WTC11 (cell line): ENCODE measurements at regions not wholly inside any gene's neighbourhood (a gene's known extent, or its start where the extent isn't known, plus 50 kb on each side); places are given as distances from the start of the nearest gene placed in this dataset.

Experiments
- CBFB ChIP-seq: sonication (generic); formaldehyde crosslinking; IDR thresholded peaks from 2 replicates; pipeline ENCODE4 v1.8.1; 2022; ENCODE audit warnings: mild to moderate bottlenecking, low read depth, missing genetic modification reagents
- CREB1 ChIP-seq: sonication (generic); formaldehyde crosslinking; IDR thresholded peaks from 2 replicates; pipeline ENCODE4 v1.8.0; 2023; ENCODE audit warnings: mild to moderate bottlenecking, missing genetic modification reagents
- ELF4 ChIP-seq: sonication (generic); formaldehyde crosslinking; IDR thresholded peaks from 2 replicates; pipeline ENCODE4 v1.8.1; 2022; ENCODE audit warnings: low read depth, mild to moderate bottlenecking, moderate library complexity, missing genetic modification reagents
- FOXJ3 ChIP-seq: sonication (generic); formaldehyde crosslinking; IDR thresholded peaks from 2 replicates; pipeline ENCODE4 v1.9.0; 2021; ENCODE audit warnings: missing genetic modification reagents, mild to moderate bottlenecking, borderline replicate concordance
- FOXK1 ChIP-seq: sonication (generic); formaldehyde crosslinking; IDR thresholded peaks from 2 replicates; pipeline ENCODE4 v1.8.0; 2022; ENCODE audit warnings: mild to moderate bottlenecking, moderate library complexity, missing genetic modification reagents
- HMGA2 ChIP-seq: fragments of 250-450 bp; sonication (Bioruptor Pico); IDR thresholded peaks from 2 replicates; pipeline ENCODE4 v1.4.0; 2021; ENCODE audit warnings: mild to moderate bottlenecking, moderate library complexity
- JUN ChIP-seq: sonication (generic); formaldehyde crosslinking; IDR thresholded peaks from 2 replicates; pipeline ENCODE4 v1.8.0; 2023; ENCODE audit warnings: mild to moderate bottlenecking, missing genetic modification reagents
- KAT7 ChIP-seq: sonication (generic); formaldehyde crosslinking; IDR thresholded peaks from 2 replicates; pipeline ENCODE4 v1.8.1; 2023; ENCODE audit warnings: missing genetic modification reagents, mild to moderate bottlenecking, borderline replicate concordance
- NFATC4 ChIP-seq: fragments of 250-450 bp; sonication (Bioruptor Pico); IDR thresholded peaks from 2 replicates; pipeline ENCODE4 v1.9.0; 2021; ENCODE audit warnings: mild to moderate bottlenecking
- NFE2L1 ChIP-seq: sonication (generic); formaldehyde crosslinking; IDR thresholded peaks from 2 replicates; pipeline ENCODE4 v1.8.1; 2023; ENCODE audit warnings: missing genetic modification reagents
- OVOL2 ChIP-seq: fragments of 250-450 bp; sonication (Bioruptor Pico); IDR thresholded peaks from 2 replicates; pipeline ENCODE4 v1.9.0; 2021; ENCODE audit warnings: mild to moderate bottlenecking, borderline replicate concordance
- PRRX2 ChIP-seq: fragments of 250-450 bp; sonication (Bioruptor Pico); IDR thresholded peaks from 2 replicates; pipeline ENCODE4 v1.8.0; 2021; ENCODE audit warnings: mild to moderate bottlenecking
- RELA ChIP-seq: sonication (generic); formaldehyde crosslinking; IDR thresholded peaks from 2 replicates; pipeline ENCODE4 v1.8.1; 2022; ENCODE audit warnings: missing genetic modification reagents, mild to moderate bottlenecking, borderline replicate concordance
- RORB ChIP-seq: fragments of 250-450 bp; sonication (Bioruptor Pico); IDR thresholded peaks from 2 replicates; pipeline ENCODE4 v1.9.0; 2021; ENCODE audit warnings: mild to moderate bottlenecking
- SMAD3 ChIP-seq: sonication (generic); formaldehyde crosslinking; IDR thresholded peaks from 2 replicates; pipeline ENCODE4 v1.8.0; 2022; ENCODE audit warnings: missing genetic modification reagents, mild to moderate bottlenecking, borderline replicate concordance
- SOX15 ChIP-seq: fragments of 250-450 bp; sonication (Bioruptor Pico); IDR thresholded peaks from 2 replicates; pipeline ENCODE4 v1.9.0; 2021; ENCODE audit warnings: mild to moderate bottlenecking
- TCF7 ChIP-seq: sonication (generic); formaldehyde crosslinking; IDR thresholded peaks from 2 replicates; pipeline ENCODE4 v1.8.0; 2022; ENCODE audit warnings: mild to moderate bottlenecking, low read depth, missing genetic modification reagents, moderate library complexity
- TEAD4 ChIP-seq: sonication (generic); formaldehyde crosslinking; IDR thresholded peaks from 2 replicates; pipeline ENCODE4 v1.8.0; 2022; ENCODE audit warnings: mild to moderate bottlenecking, missing genetic modification reagents
- ZNF138 ChIP-seq: sonication (generic); formaldehyde crosslinking; conservative IDR thresholded peaks from 2 replicates; pipeline ENCODE4 v1.8.1; 2022; ENCODE audit warnings: mild to moderate bottlenecking, moderate library complexity, missing genetic modification reagents
- ZNF317 ChIP-seq: sonication (generic); formaldehyde crosslinking; IDR thresholded peaks from 2 replicates; pipeline ENCODE4 v1.8.1; 2023; ENCODE audit warnings: low read depth, mild to moderate bottlenecking, moderate library complexity, missing genetic modification reagents, borderline replicate concordance
- TF ChIP-seq, protein P1 (sequence below): sonication (generic); formaldehyde crosslinking; IDR thresholded peaks from 2 replicates; pipeline ENCODE4 v1.8.1; 2022; ENCODE audit warnings: missing genetic modification reagents, borderline replicate concordance
- TF ChIP-seq, protein P2 (sequence below): sonication (generic); formaldehyde crosslinking; IDR thresholded peaks from 2 replicates; pipeline ENCODE4 v1.8.1; 2023; ENCODE audit warnings: mild to moderate bottlenecking, missing genetic modification reagents
- TF ChIP-seq, protein P3 (sequence below): sonication (generic); formaldehyde crosslinking; IDR thresholded peaks from 2 replicates; pipeline ENCODE4 v1.8.0; 2022; ENCODE audit warnings: mild to moderate bottlenecking, missing genetic modification reagents
- TF ChIP-seq, protein P4 (sequence below): sonication (generic); formaldehyde crosslinking; IDR thresholded peaks from 2 replicates; pipeline ENCODE4 v1.8.0; 2023; ENCODE audit warnings: missing genetic modification reagents, mild to moderate bottlenecking, borderline replicate concordance
- TF ChIP-seq, protein P5 (sequence below): sonication (generic); formaldehyde crosslinking; IDR thresholded peaks from 2 replicates; pipeline ENCODE4 v1.8.1; 2022; ENCODE audit warnings: low read depth, mild to moderate bottlenecking, moderate library complexity, missing genetic modification reagents, borderline replicate concordance
- TF ChIP-seq, protein P6 (sequence below): fragments of 250-450 bp; sonication (Bioruptor Pico); IDR thresholded peaks from 2 replicates; pipeline ENCODE4 v1.9.0; 2021; ENCODE audit warnings: mild to moderate bottlenecking
- TF ChIP-seq, protein P7 (sequence below): sonication (generic); formaldehyde crosslinking; IDR thresholded peaks from 2 replicates; pipeline ENCODE4 v1.8.1; 2022; ENCODE audit warnings: low read depth, missing genetic modification reagents, borderline replicate concordance
- TF ChIP-seq, protein P8 (sequence below): sonication (generic); formaldehyde crosslinking; IDR thresholded peaks from 2 replicates; pipeline ENCODE4 v1.8.1; 2023; ENCODE audit warnings: mild to moderate bottlenecking, missing genetic modification reagents, moderate library complexity

DNA sequence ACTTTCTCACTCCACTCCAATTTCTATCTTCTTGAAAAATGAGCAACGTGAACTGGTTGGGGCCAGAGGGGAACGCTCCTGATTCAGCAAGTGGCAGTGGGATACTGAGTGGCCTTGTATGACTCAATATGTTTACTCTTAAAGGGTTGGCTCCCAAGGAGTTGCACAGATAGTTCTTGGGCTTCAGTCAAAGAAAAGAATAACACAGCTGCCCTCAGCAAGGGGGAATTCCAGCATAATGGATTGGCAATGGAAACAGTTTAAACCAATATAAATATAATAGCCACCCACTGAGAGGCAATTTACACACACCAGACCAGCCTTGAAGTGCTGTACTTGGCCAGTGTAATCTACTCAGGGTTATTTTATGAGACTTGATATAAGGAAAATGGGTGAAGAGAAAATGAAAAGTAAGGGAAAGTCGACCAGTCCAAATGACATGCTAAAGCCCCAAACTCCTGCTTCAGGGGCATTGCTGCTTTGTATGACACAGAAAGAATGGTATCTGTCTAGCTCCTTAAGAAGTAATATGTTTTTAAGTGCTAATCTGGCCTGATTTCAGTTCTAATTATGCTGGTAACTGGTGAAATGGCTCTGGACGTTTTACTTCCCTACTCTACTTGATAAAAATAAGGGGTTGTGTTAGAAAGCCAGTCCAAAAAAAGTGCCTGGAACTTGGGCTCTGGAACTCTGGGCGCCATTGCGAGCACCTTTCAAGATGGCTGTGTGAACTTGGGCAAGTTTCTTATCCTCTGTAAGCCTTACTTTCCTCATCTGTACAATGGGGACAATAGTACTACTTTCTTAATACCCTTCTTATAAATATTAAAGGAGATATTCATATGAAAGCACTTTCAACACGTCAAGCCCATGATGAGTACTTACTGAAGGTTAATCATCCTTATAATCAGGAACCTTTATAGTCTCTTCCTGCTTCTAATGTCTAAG, 712.9 kb upstream of the MAP3K7 start (continued):
- TF ChIP-seq, protein P1, sequence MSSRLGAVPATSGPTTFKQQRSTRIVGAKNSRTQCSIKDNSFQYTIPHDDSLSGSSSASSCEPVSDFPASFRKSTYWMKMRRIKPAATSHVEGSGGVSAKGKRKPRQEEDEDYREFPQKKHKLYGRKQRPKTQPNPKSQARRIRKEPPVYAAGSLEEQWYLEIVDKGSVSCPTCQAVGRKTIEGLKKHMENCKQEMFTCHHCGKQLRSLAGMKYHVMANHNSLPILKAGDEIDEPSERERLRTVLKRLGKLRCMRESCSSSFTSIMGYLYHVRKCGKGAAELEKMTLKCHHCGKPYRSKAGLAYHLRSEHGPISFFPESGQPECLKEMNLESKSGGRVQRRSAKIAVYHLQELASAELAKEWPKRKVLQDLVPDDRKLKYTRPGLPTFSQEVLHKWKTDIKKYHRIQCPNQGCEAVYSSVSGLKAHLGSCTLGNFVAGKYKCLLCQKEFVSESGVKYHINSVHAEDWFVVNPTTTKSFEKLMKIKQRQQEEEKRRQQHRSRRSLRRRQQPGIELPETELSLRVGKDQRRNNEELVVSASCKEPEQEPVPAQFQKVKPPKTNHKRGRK (CRISPR knock-in tag): no peak
- TF ChIP-seq TEAD4 (CRISPR knock-in tag) (peak; percentile 95), RELA (CRISPR knock-in tag) (no peak), NFATC4 (CRISPR knock-in tag) (no peak), SOX15 (no peak), RORB (CRISPR knock-in tag) (no peak), NFE2L1 (CRISPR knock-in tag) (no peak), SMAD3 (CRISPR knock-in tag) (no peak), OVOL2 (no peak), FOXK1 (CRISPR knock-in tag) (peak; percentile 48; the same call in 1 of the 2 replicates), ELF4 (CRISPR knock-in tag) (no peak), PRRX2 (CRISPR knock-in tag) (no peak), ZNF317 (CRISPR knock-in tag) (no peak), ZNF138 (CRISPR knock-in tag) (no peak), TCF7 (CRISPR knock-in tag) (no peak), KAT7 (CRISPR knock-in tag) (no peak), JUN (CRISPR knock-in tag) (no peak), CREB1 (no peak), CBFB (CRISPR knock-in tag) (no peak), FOXJ3 (CRISPR knock-in tag) (no peak), HMGA2 (CRISPR knock-in tag) (no peak)
- TF ChIP-seq, protein P2, sequence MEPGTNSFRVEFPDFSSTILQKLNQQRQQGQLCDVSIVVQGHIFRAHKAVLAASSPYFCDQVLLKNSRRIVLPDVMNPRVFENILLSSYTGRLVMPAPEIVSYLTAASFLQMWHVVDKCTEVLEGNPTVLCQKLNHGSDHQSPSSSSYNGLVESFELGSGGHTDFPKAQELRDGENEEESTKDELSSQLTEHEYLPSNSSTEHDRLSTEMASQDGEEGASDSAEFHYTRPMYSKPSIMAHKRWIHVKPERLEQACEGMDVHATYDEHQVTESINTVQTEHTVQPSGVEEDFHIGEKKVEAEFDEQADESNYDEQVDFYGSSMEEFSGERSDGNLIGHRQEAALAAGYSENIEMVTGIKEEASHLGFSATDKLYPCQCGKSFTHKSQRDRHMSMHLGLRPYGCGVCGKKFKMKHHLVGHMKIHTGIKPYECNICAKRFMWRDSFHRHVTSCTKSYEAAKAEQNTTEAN (CRISPR knock-in tag): no peak
- TF ChIP-seq, protein P3, sequence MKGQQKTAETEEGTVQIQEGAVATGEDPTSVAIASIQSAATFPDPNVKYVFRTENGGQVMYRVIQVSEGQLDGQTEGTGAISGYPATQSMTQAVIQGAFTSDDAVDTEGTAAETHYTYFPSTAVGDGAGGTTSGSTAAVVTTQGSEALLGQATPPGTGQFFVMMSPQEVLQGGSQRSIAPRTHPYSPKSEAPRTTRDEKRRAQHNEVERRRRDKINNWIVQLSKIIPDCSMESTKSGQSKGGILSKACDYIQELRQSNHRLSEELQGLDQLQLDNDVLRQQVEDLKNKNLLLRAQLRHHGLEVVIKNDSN (CRISPR knock-in tag): no peak
- TF ChIP-seq, protein P4, sequence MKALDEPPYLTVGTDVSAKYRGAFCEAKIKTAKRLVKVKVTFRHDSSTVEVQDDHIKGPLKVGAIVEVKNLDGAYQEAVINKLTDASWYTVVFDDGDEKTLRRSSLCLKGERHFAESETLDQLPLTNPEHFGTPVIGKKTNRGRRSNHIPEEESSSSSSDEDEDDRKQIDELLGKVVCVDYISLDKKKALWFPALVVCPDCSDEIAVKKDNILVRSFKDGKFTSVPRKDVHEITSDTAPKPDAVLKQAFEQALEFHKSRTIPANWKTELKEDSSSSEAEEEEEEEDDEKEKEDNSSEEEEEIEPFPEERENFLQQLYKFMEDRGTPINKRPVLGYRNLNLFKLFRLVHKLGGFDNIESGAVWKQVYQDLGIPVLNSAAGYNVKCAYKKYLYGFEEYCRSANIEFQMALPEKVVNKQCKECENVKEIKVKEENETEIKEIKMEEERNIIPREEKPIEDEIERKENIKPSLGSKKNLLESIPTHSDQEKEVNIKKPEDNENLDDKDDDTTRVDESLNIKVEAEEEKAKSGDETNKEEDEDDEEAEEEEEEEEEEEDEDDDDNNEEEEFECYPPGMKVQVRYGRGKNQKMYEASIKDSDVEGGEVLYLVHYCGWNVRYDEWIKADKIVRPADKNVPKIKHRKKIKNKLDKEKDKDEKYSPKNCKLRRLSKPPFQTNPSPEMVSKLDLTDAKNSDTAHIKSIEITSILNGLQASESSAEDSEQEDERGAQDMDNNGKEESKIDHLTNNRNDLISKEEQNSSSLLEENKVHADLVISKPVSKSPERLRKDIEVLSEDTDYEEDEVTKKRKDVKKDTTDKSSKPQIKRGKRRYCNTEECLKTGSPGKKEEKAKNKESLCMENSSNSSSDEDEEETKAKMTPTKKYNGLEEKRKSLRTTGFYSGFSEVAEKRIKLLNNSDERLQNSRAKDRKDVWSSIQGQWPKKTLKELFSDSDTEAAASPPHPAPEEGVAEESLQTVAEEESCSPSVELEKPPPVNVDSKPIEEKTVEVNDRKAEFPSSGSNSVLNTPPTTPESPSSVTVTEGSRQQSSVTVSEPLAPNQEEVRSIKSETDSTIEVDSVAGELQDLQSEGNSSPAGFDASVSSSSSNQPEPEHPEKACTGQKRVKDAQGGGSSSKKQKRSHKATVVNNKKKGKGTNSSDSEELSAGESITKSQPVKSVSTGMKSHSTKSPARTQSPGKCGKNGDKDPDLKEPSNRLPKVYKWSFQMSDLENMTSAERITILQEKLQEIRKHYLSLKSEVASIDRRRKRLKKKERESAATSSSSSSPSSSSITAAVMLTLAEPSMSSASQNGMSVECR (CRISPR knock-in tag): no peak
- TF ChIP-seq, protein P5, sequence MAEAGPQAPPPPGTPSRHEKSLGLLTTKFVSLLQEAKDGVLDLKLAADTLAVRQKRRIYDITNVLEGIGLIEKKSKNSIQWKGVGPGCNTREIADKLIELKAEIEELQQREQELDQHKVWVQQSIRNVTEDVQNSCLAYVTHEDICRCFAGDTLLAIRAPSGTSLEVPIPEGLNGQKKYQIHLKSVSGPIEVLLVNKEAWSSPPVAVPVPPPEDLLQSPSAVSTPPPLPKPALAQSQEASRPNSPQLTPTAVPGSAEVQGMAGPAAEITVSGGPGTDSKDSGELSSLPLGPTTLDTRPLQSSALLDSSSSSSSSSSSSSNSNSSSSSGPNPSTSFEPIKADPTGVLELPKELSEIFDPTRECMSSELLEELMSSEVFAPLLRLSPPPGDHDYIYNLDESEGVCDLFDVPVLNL (CRISPR knock-in tag): no peak
- TF ChIP-seq, protein P6, sequence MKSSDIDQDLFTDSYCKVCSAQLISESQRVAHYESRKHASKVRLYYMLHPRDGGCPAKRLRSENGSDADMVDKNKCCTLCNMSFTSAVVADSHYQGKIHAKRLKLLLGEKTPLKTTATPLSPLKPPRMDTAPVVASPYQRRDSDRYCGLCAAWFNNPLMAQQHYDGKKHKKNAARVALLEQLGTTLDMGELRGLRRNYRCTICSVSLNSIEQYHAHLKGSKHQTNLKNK (CRISPR knock-in tag): peak; percentile 99
- TF ChIP-seq, protein P7, sequence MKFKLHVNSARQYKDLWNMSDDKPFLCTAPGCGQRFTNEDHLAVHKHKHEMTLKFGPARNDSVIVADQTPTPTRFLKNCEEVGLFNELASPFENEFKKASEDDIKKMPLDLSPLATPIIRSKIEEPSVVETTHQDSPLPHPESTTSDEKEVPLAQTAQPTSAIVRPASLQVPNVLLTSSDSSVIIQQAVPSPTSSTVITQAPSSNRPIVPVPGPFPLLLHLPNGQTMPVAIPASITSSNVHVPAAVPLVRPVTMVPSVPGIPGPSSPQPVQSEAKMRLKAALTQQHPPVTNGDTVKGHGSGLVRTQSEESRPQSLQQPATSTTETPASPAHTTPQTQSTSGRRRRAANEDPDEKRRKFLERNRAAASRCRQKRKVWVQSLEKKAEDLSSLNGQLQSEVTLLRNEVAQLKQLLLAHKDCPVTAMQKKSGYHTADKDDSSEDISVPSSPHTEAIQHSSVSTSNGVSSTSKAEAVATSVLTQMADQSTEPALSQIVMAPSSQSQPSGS (CRISPR knock-in tag): no peak
- TF ChIP-seq, protein P8, sequence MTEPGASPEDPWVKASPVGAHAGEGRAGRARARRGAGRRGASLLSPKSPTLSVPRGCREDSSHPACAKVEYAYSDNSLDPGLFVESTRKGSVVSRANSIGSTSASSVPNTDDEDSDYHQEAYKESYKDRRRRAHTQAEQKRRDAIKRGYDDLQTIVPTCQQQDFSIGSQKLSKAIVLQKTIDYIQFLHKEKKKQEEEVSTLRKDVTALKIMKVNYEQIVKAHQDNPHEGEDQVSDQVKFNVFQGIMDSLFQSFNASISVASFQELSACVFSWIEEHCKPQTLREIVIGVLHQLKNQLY (CRISPR knock-in tag): no peak
